Tibial nerve (tissue), 4 donors: ENCODE measurements at regions not wholly inside any gene's neighbourhood (a gene's known extent, or its start where the extent isn't known, plus 50 kb on each side); places are given as distances from the start of the nearest gene placed in this dataset.

Experiments
- DNase-seq, 2 donors: peaks; one replicate each; pipeline ENCODE4 v3.0.0-alpha.2; 2019; ENCODE audit warnings: low spot score in 2 of 2
- H3K27ac ChIP-seq, 4 donors: fragments of 200-600 bp; sonication (generic) in 3 of 4; one replicate each; pipeline ENCODE4 v1.5.1; 2017 to 2019; ENCODE audit warnings: mild to moderate bottlenecking in 1 of 4
- H3K27me3 ChIP-seq, 2 donors: fragments of 200-600 bp; sonication (generic) in 1 of 2; one replicate each; pipeline versions ENCODE4 v1.5.1 to v1.6.0; 2017 to 2019
- H3K36me3 ChIP-seq, 3 donors: fragments of 200-600 bp; sonication (generic); one replicate each; pipeline ENCODE4 v1.5.1; 2018 to 2019
- H3K4me1 ChIP-seq, 4 donors: fragments of 200-600 bp; sonication (generic) in 3 of 4; one replicate each; pipeline ENCODE4 v1.5.1; 2017 to 2019
- H3K4me3 ChIP-seq, 4 donors: fragments of 200-600 bp; sonication (generic) in 3 of 4; one replicate each; pipeline ENCODE4 v1.5.1; 2017 to 2019; ENCODE audit warnings: mild to moderate bottlenecking in 1 of 4, moderate library complexity in 1 of 4
- H3K9me3 ChIP-seq, 4 donors: fragments of 200-600 bp; sonication (generic) in 3 of 4; one replicate each; pipeline ENCODE4 v1.5.1; 2017 to 2019
- EP300 ChIP-seq, 2 donors: sonication (generic); formaldehyde crosslinking; IDR thresholded peaks; one replicate each; pipeline ENCODE4 v1.6.1; 2017; ENCODE audit warnings: antibody characterized with exemption in 2 of 2, mild to moderate bottlenecking in 1 of 2
- POLR2A ChIP-seq, 2 donors: fragments of 450-650 bp; IDR thresholded peaks; one replicate each; pipeline ENCODE4 v1.6.1; 2017; ENCODE audit warnings: antibody characterized with exemption in 2 of 2, mild to moderate bottlenecking in 2 of 2, moderate library complexity in 2 of 2
- WGBS, 2 donors: methylation state at CpG; one replicate each; pipeline ENCODE4 v1.1.5; 2018; 5-methylcytosine and 5-hydroxymethylcytosine counted together
- TF ChIP-seq, protein P1 (sequence below), 5 experiments: fragments of 200-600 bp in 3 of 5; fragments of 450-650 bp in 2 of 5; sonication (generic) in 3 of 5; IDR thresholded peaks; one replicate each; pipeline ENCODE4 v1.5.1; 2016 to 2019; ENCODE audit warnings: antibody characterized with exemption in 5 of 5, mild to moderate bottlenecking in 3 of 5, moderate library complexity in 2 of 5

DNA sequence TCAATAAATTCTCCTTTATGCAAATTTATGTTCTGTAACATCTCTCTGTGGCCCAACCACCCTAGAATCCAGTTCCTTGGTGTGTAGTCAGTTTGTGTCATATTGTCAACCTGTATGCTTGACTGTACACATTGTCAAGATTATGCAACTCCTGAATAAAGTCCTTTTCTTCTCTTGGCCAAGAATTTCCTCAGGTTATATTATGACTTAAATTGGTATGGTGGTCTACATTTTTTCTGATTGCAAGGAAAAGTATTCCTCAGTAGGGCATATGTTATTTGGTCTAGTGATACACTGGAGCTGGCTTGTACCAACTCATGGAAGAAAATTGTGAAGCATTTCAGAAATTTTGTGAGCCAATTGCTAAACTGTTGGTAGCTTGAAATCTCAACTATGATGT lies 482.8 kb upstream of the CHORDC1 start:
- H3K36me3 ChIP-seq = no peaks in the 10 kb centered on the region
- DNase-seq = no peak
- no peaks in the 10 kb centered on the region for H3K27me3 ChIP-seq
- no peak overlapping the region for H3K4me3 ChIP-seq
- no peak overlapping the region for H3K27ac ChIP-seq
- no peaks in the 10 kb centered on the region for H3K4me1 ChIP-seq
- no peaks in the 10 kb centered on the region for H3K9me3 ChIP-seq
- TF ChIP-seq, protein P1, sequence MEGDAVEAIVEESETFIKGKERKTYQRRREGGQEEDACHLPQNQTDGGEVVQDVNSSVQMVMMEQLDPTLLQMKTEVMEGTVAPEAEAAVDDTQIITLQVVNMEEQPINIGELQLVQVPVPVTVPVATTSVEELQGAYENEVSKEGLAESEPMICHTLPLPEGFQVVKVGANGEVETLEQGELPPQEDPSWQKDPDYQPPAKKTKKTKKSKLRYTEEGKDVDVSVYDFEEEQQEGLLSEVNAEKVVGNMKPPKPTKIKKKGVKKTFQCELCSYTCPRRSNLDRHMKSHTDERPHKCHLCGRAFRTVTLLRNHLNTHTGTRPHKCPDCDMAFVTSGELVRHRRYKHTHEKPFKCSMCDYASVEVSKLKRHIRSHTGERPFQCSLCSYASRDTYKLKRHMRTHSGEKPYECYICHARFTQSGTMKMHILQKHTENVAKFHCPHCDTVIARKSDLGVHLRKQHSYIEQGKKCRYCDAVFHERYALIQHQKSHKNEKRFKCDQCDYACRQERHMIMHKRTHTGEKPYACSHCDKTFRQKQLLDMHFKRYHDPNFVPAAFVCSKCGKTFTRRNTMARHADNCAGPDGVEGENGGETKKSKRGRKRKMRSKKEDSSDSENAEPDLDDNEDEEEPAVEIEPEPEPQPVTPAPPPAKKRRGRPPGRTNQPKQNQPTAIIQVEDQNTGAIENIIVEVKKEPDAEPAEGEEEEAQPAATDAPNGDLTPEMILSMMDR (IDR thresholded peaks at IDR 0.05) = no peak
- TF ChIP-seq POLR2A (IDR thresholded peaks at IDR 0.05) (no peak), EP300 (IDR thresholded peaks at IDR 0.05) (no peak)

DNA sequence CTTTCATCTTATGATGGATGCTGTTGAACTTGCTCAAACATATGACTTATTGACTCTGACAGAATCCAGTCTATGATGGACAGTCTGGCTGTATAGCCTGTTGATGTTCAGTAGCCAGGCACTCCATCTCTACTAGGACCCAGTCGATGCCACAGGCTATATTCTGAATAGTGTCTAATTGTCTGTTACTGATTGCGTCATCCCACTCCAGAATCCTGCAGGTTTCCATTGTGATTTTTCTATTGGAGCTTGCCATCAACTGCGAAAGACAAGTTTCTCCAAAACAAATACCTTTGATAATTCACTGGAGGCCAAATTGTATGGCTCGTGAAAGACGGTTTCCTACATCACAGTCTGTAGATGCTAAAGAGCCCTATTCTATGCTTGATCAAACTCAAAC lies 481.7 kb upstream of the CHORDC1 start:
- Histone ChIP-seq H3K27me3 (no peaks in the 10 kb centered on the region), H3K4me3 (no peak overlapping the region), H3K27ac (no peak overlapping the region), H3K4me1 (no peaks in the 10 kb centered on the region), H3K36me3 (no peaks in the 10 kb centered on the region), H3K9me3 (no peaks in the 10 kb centered on the region)
- 80 to 82% methylated on average over 5 of the region's 5 CpGs for WGBS, 2 donors
- no peak for TF ChIP-seq POLR2A (IDR thresholded peaks at IDR 0.05)
- no peak for TF ChIP-seq EP300 (IDR thresholded peaks at IDR 0.05)
- TF ChIP-seq, protein P1 (IDR thresholded peaks at IDR 0.05) = no peak
- DNase-seq = no peak

DNA sequence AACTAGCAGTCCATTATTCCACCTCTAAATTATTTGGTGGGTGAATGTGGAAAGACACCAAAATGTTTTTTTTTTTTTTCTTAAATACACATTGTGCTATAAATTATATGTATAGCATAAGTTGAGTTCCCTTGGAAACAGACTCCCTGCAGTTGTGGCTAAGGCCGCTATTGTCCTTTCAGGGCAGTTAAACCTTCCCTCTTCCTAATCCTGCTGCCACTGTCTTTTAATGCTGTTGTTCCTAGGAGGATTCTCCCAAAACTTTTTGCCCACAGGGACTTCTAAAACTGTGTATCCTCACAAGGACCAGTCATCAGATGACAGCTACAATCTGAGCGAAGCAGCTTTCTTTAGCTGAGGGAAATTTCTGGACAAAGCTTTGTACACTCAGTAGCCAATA lies 478.9 kb upstream of the CHORDC1 start:
- H3K27ac ChIP-seq = no peak overlapping the region
- WGBS, 2 donors = 70 to 87% methylated on average over 2 of the region's 2 CpGs

DNA sequence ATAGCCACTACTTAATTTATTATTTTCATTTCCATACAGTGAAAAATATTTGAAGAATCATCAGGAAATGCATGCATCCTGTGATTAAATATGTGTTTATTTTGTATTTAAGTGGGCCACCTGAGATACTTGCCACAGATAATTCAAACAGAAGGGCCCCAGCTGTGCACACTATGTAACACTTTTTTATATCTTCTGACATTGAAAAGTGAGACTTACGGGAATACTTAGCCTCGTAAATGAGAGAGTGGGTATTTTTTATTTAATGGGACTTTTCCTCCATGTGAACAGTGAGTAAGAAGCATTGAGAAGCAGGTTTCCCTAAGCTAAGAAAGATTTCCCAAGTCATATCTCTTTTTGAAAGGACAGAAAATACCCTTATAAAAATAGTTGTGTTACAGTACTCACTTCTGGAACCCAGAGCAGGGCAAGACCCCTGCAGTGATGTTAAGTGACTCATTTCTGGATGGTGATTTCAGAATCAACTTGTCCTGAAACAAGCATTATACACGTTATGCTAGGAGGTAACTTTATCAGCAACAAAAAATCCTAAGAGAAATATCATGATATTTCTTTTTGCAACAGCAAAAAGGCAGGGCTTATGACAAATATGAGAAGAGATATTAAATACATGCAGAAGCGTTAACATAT lies 478.1 kb upstream of the CHORDC1 start:
- no peak for DNase-seq
- H3K36me3 ChIP-seq = no peaks in the 10 kb centered on the region
- H3K9me3 ChIP-seq = no peaks in the 10 kb centered on the region

More for the DNA sequence above, 478.9 kb upstream of the CHORDC1 start:
- no peak for DNase-seq
- Histone ChIP-seq H3K27me3 (no peaks in the 10 kb centered on the region), H3K4me3 (no peak overlapping the region), H3K4me1 (no peaks in the 10 kb centered on the region), H3K9me3 (no peaks in the 10 kb centered on the region), H3K36me3 (no peaks in the 10 kb centered on the region)
- TF ChIP-seq EP300 (IDR thresholded peaks at IDR 0.05) (no peak), POLR2A (IDR thresholded peaks at IDR 0.05) (no peak)
- TF ChIP-seq, protein P1 (IDR thresholded peaks at IDR 0.05) = no peak

DNA sequence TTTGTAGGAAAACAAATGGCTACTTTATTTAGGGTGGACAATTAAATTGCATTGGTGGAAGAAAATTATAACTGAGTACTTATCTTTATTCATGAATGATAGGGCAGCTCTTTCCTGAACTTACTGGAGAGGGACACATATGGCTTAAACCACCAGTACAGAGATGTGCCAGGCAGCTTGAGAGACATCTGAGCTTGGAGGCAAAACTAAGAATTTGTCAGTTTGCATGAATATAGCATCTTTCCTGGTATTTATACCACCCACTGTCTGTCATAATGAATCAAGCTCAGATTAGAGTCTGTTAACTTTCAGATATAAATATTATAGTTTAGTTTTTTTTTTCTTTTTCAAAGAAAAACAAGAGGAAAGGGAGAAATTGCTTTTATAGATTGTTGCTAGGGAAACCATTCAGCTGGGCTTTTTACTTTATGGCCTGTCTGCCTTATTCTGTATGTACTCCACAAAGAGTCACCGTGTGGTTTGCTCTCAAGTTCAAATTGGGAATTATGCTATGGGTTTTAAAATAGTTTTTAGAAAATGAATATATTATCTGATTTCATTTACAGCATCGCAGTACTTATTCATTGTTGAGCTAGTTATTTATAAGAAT lies 477.0 kb upstream of the CHORDC1 start:
- 62% methylated on average over 2 of the region's 2 CpGs for WGBS, 2 donors
- Histone ChIP-seq H3K9me3 (no peaks in the 10 kb centered on the region), H3K27me3 (no peaks in the 10 kb centered on the region)

More for the DNA sequence above, 478.1 kb upstream of the CHORDC1 start:
- no peaks in the 10 kb centered on the region for H3K27me3 ChIP-seq
- H3K4me1 ChIP-seq = no peaks in the 10 kb centered on the region
- TF ChIP-seq POLR2A (IDR thresholded peaks at IDR 0.05) = no peak
- TF ChIP-seq EP300 (IDR thresholded peaks at IDR 0.05) = no peak
- TF ChIP-seq, protein P1 (IDR thresholded peaks at IDR 0.05) = no peak
- H3K4me3 ChIP-seq = no peak overlapping the region
- WGBS, 2 donors = 55 to 61% methylated on average over 4 of the region's 4 CpGs
- no peak overlapping the region for H3K27ac ChIP-seq

More for the DNA sequence above, 477.0 kb upstream of the CHORDC1 start:
- Histone ChIP-seq H3K36me3 (no peaks in the 10 kb centered on the region), H3K27ac (no peak overlapping the region), H3K4me1 (no peaks in the 10 kb centered on the region), H3K4me3 (no peak overlapping the region)
- TF ChIP-seq, protein P1 (IDR thresholded peaks at IDR 0.05) = no peak
- TF ChIP-seq EP300 (IDR thresholded peaks at IDR 0.05) = no peak
- TF ChIP-seq POLR2A (IDR thresholded peaks at IDR 0.05) = no peak
- DNase-seq = no peak
